K562 (cell line): ENCODE measurements at regions not wholly inside any gene's neighbourhood (a gene's known extent, or its start where the extent isn't known, plus 50 kb on each side); places are given as distances from the start of the nearest gene placed in this dataset.

Experiments used
- ATAC-seq: fragments of 200-7000 bp; cut with Tn5 transposase; 3 replicates; pipeline ENCODE4 v1.9.1; 2020; ENCODE audit warnings: moderate library complexity
- BruUV-seq: library from RNA; stranded (reverse); fragments of 400-500 nt; replicated peaks from 2 replicates; lab custom pipeline; 2021; lab: Mats Ljungman, UMichigan
- CTCF ChIA-PET: fragments of 300-600 bp; formaldehyde crosslinking; extraction: SDS; loops from one replicate; lab custom pipeline; 2021; ENCODE audit warnings: low intra/inter-chr PET ratio; lab: Yijun Ruan, JAX
- POLR2A ChIA-PET: fragments of 300-600, 350-650 bp; sonication (Branson Sonifier 250); formaldehyde crosslinking; extraction: SDS; loops from one replicate; lab custom pipeline; 2021; ENCODE audit warnings: antibody characterized with exemption, inconsistent platforms; lab: Yijun Ruan, JAX
- DNase-seq, 4 experiments: peaks; one replicate each; pipeline versions ENCODE4 v3.0.0 to v3.0.0-alpha.2; 2011 to 2018; ENCODE audit warnings: low spot score in 3 of 4, mixed read lengths in 3 of 4; ENCODE audit errors: extremely low read depth in 1 of 4
- FAIRE-seq: peaks from 2 replicates; lab custom pipeline; 2011; peaks lifted over from hg19 to GRCh38; lab: Jason Lieb, UNC
- H2AFZ ChIP-seq: 2 replicates; pipeline ENCODE4 v1.6.0; 2011; ENCODE audit warnings: low read depth, low read length, control low read depth, inconsistent platforms
- H3K27ac ChIP-seq: fragments of 200-600 bp; 3 replicates; pipeline ENCODE4 v1.8.0; 2011; ENCODE audit warnings: low read depth, mild to moderate bottlenecking, control low read depth, inconsistent platforms, low read length, moderate library complexity, mixed read lengths; ENCODE audit errors: extremely low read depth
- H3K27me3 ChIP-seq, 2 experiments: fragments of 300-600 bp in 1 of 2; 2 replicates in 1 of 2; 3 replicates in 1 of 2; pipeline versions ENCODE4 v1.6.0 to v1.8.0; 2011; ENCODE audit warnings: inconsistent platforms in 2 of 2, low read length in 2 of 2, mild to moderate bottlenecking in 1 of 2, mixed read lengths in 1 of 2, moderate library complexity in 1 of 2; ENCODE audit not compliant: control insufficient read depth in 2 of 2, insufficient read depth in 2 of 2
- H3K36me3 ChIP-seq: fragments of 300-600 bp; 3 replicates; pipeline ENCODE4 v1.8.0; 2011; ENCODE audit warnings: mild to moderate bottlenecking, low read length, inconsistent platforms; ENCODE audit not compliant: control insufficient read depth, insufficient read depth
- H3K4me1 ChIP-seq, 2 experiments: fragments of 200-600 bp in 1 of 2; replicated peaks in 1 of 2; 2 replicates in 1 of 2; 3 replicates in 1 of 2; pipeline versions ENCODE4 v1.5.1 to v1.8.0; 2011; ENCODE audit warnings: inconsistent platforms in 2 of 2, low read length in 2 of 2, mild to moderate bottlenecking in 1 of 2, mixed read lengths in 1 of 2, moderate library complexity in 1 of 2; ENCODE audit not compliant: control insufficient read depth in 2 of 2, insufficient read depth in 2 of 2
- H3K4me2 ChIP-seq: 2 replicates; pipeline ENCODE4 v1.6.1; 2011; ENCODE audit warnings: low read length, control low read depth, inconsistent platforms, mixed read lengths; ENCODE audit not compliant: insufficient read depth
- H3K4me3 ChIP-seq: fragments of 200-600 bp; sonication (generic), shearing (Covaris generic); 2 replicates; pipeline ENCODE4 v1.5.1; 2016; ENCODE audit warnings: control low read depth, inconsistent platforms
- H3K79me2 ChIP-seq: fragments of 200-600 bp; 3 replicates; pipeline ENCODE4 v1.8.0; 2011; ENCODE audit warnings: low read length, inconsistent platforms; ENCODE audit not compliant: control insufficient read depth, insufficient read depth
- H3K9ac ChIP-seq, 2 experiments: 2 replicates each; pipeline versions ENCODE4 v1.6.0 to v1.6.1; 2011; ENCODE audit warnings: low read depth in 2 of 2, low read length in 2 of 2, control low read depth in 1 of 2, inconsistent platforms in 1 of 2, mild to moderate bottlenecking in 1 of 2, mixed read lengths in 1 of 2; ENCODE audit not compliant: insufficient read depth in 1 of 2
- H3K9me1 ChIP-seq: one replicate; pipeline ENCODE4 v1.6.0; 2011; ENCODE audit warnings: inconsistent platforms, mild to moderate bottlenecking, low read length, moderate library complexity; ENCODE audit not compliant: control insufficient read depth, insufficient read depth
- H3K9me3 ChIP-seq: replicated peaks from 2 replicates; pipeline ENCODE4 v1.5.1; 2011; ENCODE audit warnings: low read depth, low read length, inconsistent platforms; ENCODE audit not compliant: control insufficient read depth, insufficient read depth
- H4K20me1 ChIP-seq: replicated peaks from 2 replicates; pipeline ENCODE4 v1.6.1; 2011; ENCODE audit warnings: low read length, inconsistent platforms, mixed read lengths; ENCODE audit not compliant: control insufficient read depth, insufficient read depth
- BRD4 ChIP-seq: fragments of 200-600 bp; sonication (generic); IDR thresholded peaks from 2 replicates; pipeline ENCODE4 v1.6.1; 2017; ENCODE audit warnings: inconsistent platforms
- CAMTA2 ChIP-seq: fragments of 250-450 bp; sonication (Bioruptor Pico); conservative IDR thresholded peaks from 2 replicates; pipeline ENCODE4 v1.5.1; 2022
- CEBPB ChIP-seq: fragments of 450-650 bp; IDR thresholded peaks from 2 replicates; pipeline ENCODE4 v1.6.1; 2016; ENCODE audit warnings: missing genetic modification characterization, missing compliant biosample characterization
- CXXC5 ChIP-seq: fragments of 250-450 bp; sonication (Bioruptor Pico); IDR thresholded peaks from 2 replicates; pipeline ENCODE4 v1.8.0; 2022; ENCODE audit warnings: inconsistent platforms, mild to moderate bottlenecking, moderate library complexity
- DPF2 ChIP-seq: fragments of 450-650 bp; IDR thresholded peaks from 2 replicates; pipeline ENCODE4 v1.6.1; 2016
- MCM7 ChIP-seq, 2 experiments: fragments of 450-650 bp; IDR thresholded peaks; 2 replicates each; pipeline ENCODE4 v1.6.1; 2016 to 2018
- SAFB ChIP-seq: fragments of 200-400 bp; formaldehyde crosslinking; IDR thresholded peaks from 2 replicates; pipeline ENCODE4 v1.6.1; 2017; ENCODE audit warnings: low read depth, low read length, borderline replicate concordance
- SMC3 ChIP-seq: conservative IDR thresholded peaks from 2 replicates; pipeline ENCODE4 v1.6.1; 2011; ENCODE audit warnings: low read depth, low read length, improper control_type of control experiment; ENCODE audit not compliant: insufficient read depth
- ZNF140 ChIP-seq: fragments of 250-450 bp; sonication (Bioruptor Pico); IDR thresholded peaks from 2 replicates; pipeline ENCODE4 v1.8.0; 2021; ENCODE audit warnings: moderate library complexity, mild to moderate bottlenecking, inconsistent platforms
- ZNF282 ChIP-seq: sonication (generic); formaldehyde crosslinking; IDR thresholded peaks from 2 replicates; pipeline ENCODE4 v1.8.1; 2023; ENCODE audit warnings: missing genetic modification reagents
- WGBS: fragments of 100-300 bp; shearing (Covaris generic); methylation state at CpG from one replicate; pipeline ENCODE4 v1.1.6; 2016; ENCODE audit warnings: low coverage, mixed read lengths; ENCODE audit not compliant: insufficient coverage; ENCODE audit errors: missing lambda C conversion rate; 5-methylcytosine and 5-hydroxymethylcytosine counted together
- in situ Hi-C: fragments of 300-500 bp; cut with MboI; formaldehyde crosslinking; loops from 4 replicates; pipeline ENCODE4 v1.15.0; 2018; ENCODE audit warnings: inconsistent platforms, mixed read lengths
- intact Hi-C: fragments of 100-400 bp; cut with micrococcal nuclease; formaldehyde crosslinking; loops from 2 replicates; pipeline ENCODE4 v1.14.2; 2022
- TF ChIP-seq, protein P1 (sequence below): fragments of 250-450 bp; sonication (Bioruptor Pico); IDR thresholded peaks from 2 replicates; pipeline ENCODE4 v1.8.0; 2022; ENCODE audit warnings: inconsistent platforms, mild to moderate bottlenecking, moderate library complexity, borderline replicate concordance
- TF ChIP-seq, protein P2 (sequence below): sonication (generic); IDR thresholded peaks from 2 replicates; pipeline ENCODE4 v1.6.1; 2016
- TF ChIP-seq, protein P3 (sequence below): fragments of 450-650 bp; formaldehyde crosslinking; IDR thresholded peaks from 2 replicates; pipeline ENCODE4 v1.4.0; 2020; ENCODE audit warnings: mild to moderate bottlenecking
- TF ChIP-seq, protein P4 (sequence below): sonication (generic); formaldehyde crosslinking; IDR thresholded peaks from 2 replicates; pipeline ENCODE4 v1.5.0; 2020; ENCODE audit warnings: missing genetic modification reagents
- TF ChIP-seq, protein P5 (sequence below): fragments of 250-450 bp; sonication (Bioruptor Pico); IDR thresholded peaks from 2 replicates; pipeline ENCODE4 v1.8.0; 2021; ENCODE audit warnings: borderline replicate concordance, mild to moderate bottlenecking, moderate library complexity; ENCODE audit not compliant: poor library complexity, severe bottlenecking
- TF ChIP-seq, protein P6 (sequence below): sonication (generic); formaldehyde crosslinking; IDR thresholded peaks from 2 replicates; pipeline ENCODE4 v1.8.0; 2023; ENCODE audit warnings: mild to moderate bottlenecking, missing genetic modification reagents

DNA sequence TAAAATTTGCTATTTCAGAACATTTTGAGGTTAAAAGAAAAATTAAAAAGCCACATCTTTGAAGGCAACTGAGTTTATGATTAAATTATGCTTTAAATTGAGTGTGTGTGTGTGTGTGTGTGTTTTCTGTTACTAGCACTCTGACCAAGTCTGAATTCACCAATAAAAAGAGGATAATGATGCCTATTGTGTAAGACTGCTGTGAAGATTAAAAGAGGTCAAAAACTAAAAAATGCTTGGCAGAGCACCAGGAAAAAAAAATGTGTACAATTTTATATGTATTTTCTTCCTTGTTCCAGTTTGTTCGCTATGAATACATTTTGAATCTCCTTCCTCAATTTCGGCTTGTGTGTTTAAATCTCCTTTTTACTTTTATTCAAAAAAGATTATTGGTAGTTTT is 316.6 kb upstream of the MAGI2 start:
- Histone ChIP-seq H3K27ac (no peak overlapping the region), H3K4me3 (no peak overlapping the region), H3K79me2 (no peaks in the 10 kb centered on the region), H3K36me3 (no peaks in the 10 kb centered on the region), H3K9me3 (no peaks in the 10 kb centered on the region), H2AFZ (no peak overlapping the region), H3K27me3 (no peaks in the 10 kb centered on the region), H3K9me1 (no peaks in the 10 kb centered on the region), H3K4me2 (no peak overlapping the region), H3K9ac (no peak overlapping the region), H3K4me1 (no peaks in the 10 kb centered on the region), H4K20me1 (no peaks in the 10 kb centered on the region)
- CTCF ChIA-PET: no interaction called here
- WGBS: 0% methylated on average over 2 of the region's 2 CpGs
- FAIRE-seq (no peak), ATAC-seq (no peak), DNase-seq (no peak)
- POLR2A ChIA-PET: interaction anchor here (0.6 kb wide), 1 partner anchor 38 kb away, joined by 3 read pairs; no protein-coding TSS in a partner anchor
- BruUV-seq: no TSS peak
- intact Hi-C loops: no loop called here
- in situ Hi-C loops: no loop called here
- TF ChIP-seq BRD4 (no peak), ZNF140 (CRISPR knock-in tag) (no peak), DPF2 (no peak), SAFB (no peak), MCM7 (IDR thresholded peaks at IDR 0.05) (no peak), CXXC5 (CRISPR knock-in tag) (no peak), CAMTA2 (no peak), CEBPB (tag) (no peak), ZNF282 (CRISPR knock-in tag) (no peak), SMC3 (no peak)
- TF ChIP-seq, protein P1, sequence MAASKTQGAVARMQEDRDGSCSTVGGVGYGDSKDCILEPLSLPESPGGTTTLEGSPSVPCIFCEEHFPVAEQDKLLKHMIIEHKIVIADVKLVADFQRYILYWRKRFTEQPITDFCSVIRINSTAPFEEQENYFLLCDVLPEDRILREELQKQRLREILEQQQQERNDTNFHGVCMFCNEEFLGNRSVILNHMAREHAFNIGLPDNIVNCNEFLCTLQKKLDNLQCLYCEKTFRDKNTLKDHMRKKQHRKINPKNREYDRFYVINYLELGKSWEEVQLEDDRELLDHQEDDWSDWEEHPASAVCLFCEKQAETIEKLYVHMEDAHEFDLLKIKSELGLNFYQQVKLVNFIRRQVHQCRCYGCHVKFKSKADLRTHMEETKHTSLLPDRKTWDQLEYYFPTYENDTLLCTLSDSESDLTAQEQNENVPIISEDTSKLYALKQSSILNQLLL (CRISPR knock-in tag): no peak
- TF ChIP-seq, protein P2, sequence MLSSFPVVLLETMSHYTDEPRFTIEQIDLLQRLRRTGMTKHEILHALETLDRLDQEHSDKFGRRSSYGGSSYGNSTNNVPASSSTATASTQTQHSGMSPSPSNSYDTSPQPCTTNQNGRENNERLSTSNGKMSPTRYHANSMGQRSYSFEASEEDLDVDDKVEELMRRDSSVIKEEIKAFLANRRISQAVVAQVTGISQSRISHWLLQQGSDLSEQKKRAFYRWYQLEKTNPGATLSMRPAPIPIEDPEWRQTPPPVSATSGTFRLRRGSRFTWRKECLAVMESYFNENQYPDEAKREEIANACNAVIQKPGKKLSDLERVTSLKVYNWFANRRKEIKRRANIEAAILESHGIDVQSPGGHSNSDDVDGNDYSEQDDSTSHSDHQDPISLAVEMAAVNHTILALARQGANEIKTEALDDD: no peak
- TF ChIP-seq, protein P3, sequence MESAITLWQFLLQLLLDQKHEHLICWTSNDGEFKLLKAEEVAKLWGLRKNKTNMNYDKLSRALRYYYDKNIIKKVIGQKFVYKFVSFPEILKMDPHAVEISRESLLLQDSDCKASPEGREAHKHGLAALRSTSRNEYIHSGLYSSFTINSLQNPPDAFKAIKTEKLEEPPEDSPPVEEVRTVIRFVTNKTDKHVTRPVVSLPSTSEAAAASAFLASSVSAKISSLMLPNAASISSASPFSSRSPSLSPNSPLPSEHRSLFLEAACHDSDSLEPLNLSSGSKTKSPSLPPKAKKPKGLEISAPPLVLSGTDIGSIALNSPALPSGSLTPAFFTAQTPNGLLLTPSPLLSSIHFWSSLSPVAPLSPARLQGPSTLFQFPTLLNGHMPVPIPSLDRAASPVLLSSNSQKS: no peak
- TF ChIP-seq, protein P4, sequence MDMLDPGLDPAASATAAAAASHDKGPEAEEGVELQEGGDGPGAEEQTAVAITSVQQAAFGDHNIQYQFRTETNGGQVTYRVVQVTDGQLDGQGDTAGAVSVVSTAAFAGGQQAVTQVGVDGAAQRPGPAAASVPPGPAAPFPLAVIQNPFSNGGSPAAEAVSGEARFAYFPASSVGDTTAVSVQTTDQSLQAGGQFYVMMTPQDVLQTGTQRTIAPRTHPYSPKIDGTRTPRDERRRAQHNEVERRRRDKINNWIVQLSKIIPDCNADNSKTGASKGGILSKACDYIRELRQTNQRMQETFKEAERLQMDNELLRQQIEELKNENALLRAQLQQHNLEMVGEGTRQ (CRISPR knock-in tag): no peak
- TF ChIP-seq, protein P5, sequence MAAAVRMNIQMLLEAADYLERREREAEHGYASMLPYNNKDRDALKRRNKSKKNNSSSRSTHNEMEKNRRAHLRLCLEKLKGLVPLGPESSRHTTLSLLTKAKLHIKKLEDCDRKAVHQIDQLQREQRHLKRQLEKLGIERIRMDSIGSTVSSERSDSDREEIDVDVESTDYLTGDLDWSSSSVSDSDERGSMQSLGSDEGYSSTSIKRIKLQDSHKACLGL: no peak
- TF ChIP-seq, protein P6, sequence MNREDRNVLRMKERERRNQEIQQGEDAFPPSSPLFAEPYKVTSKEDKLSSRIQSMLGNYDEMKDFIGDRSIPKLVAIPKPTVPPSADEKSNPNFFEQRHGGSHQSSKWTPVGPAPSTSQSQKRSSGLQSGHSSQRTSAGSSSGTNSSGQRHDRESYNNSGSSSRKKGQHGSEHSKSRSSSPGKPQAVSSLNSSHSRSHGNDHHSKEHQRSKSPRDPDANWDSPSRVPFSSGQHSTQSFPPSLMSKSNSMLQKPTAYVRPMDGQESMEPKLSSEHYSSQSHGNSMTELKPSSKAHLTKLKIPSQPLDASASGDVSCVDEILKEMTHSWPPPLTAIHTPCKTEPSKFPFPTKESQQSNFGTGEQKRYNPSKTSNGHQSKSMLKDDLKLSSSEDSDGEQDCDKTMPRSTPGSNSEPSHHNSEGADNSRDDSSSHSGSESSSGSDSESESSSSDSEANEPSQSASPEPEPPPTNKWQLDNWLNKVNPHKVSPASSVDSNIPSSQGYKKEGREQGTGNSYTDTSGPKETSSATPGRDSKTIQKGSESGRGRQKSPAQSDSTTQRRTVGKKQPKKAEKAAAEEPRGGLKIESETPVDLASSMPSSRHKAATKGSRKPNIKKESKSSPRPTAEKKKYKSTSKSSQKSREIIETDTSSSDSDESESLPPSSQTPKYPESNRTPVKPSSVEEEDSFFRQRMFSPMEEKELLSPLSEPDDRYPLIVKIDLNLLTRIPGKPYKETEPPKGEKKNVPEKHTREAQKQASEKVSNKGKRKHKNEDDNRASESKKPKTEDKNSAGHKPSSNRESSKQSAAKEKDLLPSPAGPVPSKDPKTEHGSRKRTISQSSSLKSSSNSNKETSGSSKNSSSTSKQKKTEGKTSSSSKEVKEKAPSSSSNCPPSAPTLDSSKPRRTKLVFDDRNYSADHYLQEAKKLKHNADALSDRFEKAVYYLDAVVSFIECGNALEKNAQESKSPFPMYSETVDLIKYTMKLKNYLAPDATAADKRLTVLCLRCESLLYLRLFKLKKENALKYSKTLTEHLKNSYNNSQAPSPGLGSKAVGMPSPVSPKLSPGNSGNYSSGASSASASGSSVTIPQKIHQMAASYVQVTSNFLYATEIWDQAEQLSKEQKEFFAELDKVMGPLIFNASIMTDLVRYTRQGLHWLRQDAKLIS: no peak
